GM12878 (cell line): ENCODE measurements at regions not wholly inside any gene's neighbourhood (a gene's known extent, or its start where the extent isn't known, plus 50 kb on each side); places are given as distances from the start of the nearest gene placed in this dataset.
A peak's percentile ranks its signal among the peaks of the same experiment; 100 is the strongest.

Source experiments
- ATAC-seq: fragments of 200-7000 bp; cut with Tn5 transposase; 3 replicates; pipeline ENCODE4 v1.9.1; 2020; ENCODE audit warnings: mild to moderate bottlenecking, moderate library complexity
- BruUV-seq: library from RNA; stranded (reverse); fragments of 400-500 nt; replicated peaks from 2 replicates; lab custom pipeline; 2021; lab: Mats Ljungman, UMichigan
- CTCF ChIA-PET: fragments of 300-600 bp; sonication (Branson Sonifier 250); formaldehyde crosslinking; extraction: SDS; loops from one replicate; lab custom pipeline; 2021; ENCODE audit warnings: inconsistent platforms; lab: Yijun Ruan, JAX
- POLR2A ChIA-PET: fragments of 350-600 bp; formaldehyde crosslinking; extraction: SDS; loops from one replicate; lab custom pipeline; 2021; ENCODE audit warnings: inconsistent platforms; lab: Charles Lee
- RAD21 ChIA-PET: fragments of 300-600 bp; sonication (Branson Sonifier 250); formaldehyde crosslinking; loops from one replicate; lab custom pipeline; 2023; ENCODE audit warnings: antibody characterized with exemption; ENCODE audit not compliant: unreplicated experiment; lab: Charles Lee
- SMC1A ChIA-PET: fragments of 300-600 bp; sonication (Branson Sonifier 250); formaldehyde crosslinking; loops from one replicate; lab custom pipeline; 2023; ENCODE audit not compliant: unreplicated experiment, uncharacterized antibody; lab: Charles Lee
- DNase-seq: peaks from one replicate; pipeline ENCODE4 v3.0.0-alpha.2; 2011; ENCODE audit warnings: low read depth, low spot score
- FAIRE-seq: peaks from 3 replicates; lab custom pipeline; 2011; peaks lifted over from hg19 to GRCh38; lab: Jason Lieb, UNC
- H2AFZ ChIP-seq: 2 replicates; pipeline ENCODE4 v1.6.0; 2011; ENCODE audit warnings: low read depth, low read length, control low read depth; ENCODE audit not compliant: control insufficient read depth
- H3K27ac ChIP-seq: 2 replicates; pipeline ENCODE4 v1.5.1; 2011; ENCODE audit warnings: control low read depth; ENCODE audit not compliant: control insufficient read depth, insufficient read depth
- H3K27me3 ChIP-seq, 2 experiments: replicated peaks in 1 of 2; 2 replicates each; pipeline versions ENCODE4 v1.6.0 to v1.6.1; 2011; ENCODE audit warnings: low read length in 1 of 2; ENCODE audit not compliant: control insufficient read depth in 2 of 2, insufficient read depth in 2 of 2
- H3K36me3 ChIP-seq, 2 experiments: 2 replicates each; pipeline ENCODE4 v1.5.1; 2011; ENCODE audit warnings: low read length in 1 of 2; ENCODE audit not compliant: control insufficient read depth in 2 of 2, insufficient read depth in 2 of 2
- H3K4me1 ChIP-seq: 2 replicates; pipeline ENCODE4 v1.6.1; 2011; ENCODE audit warnings: mild to moderate bottlenecking, low read length, moderate library complexity, mixed read lengths; ENCODE audit not compliant: control insufficient read depth, insufficient read depth
- H3K4me2 ChIP-seq: 2 replicates; pipeline ENCODE4 v1.6.0; 2011; ENCODE audit warnings: control low read depth; ENCODE audit not compliant: control insufficient read depth, insufficient read depth
- H3K4me3 ChIP-seq: fragments of 200-600 bp; sonication (generic); 2 replicates; pipeline ENCODE4 v1.5.1; 2016
- H3K79me2 ChIP-seq: 2 replicates; pipeline ENCODE4 v1.6.0; 2011; ENCODE audit warnings: low read length; ENCODE audit not compliant: control insufficient read depth, insufficient read depth
- H3K9ac ChIP-seq: 2 replicates; pipeline ENCODE4 v1.8.0; 2011; ENCODE audit warnings: low read length, control low read depth, mixed read lengths; ENCODE audit not compliant: control insufficient read depth, insufficient read depth
- H3K9me3 ChIP-seq: replicated peaks from 3 replicates; pipeline ENCODE4 v1.5.1; 2011; ENCODE audit warnings: mild to moderate bottlenecking, low read length; ENCODE audit not compliant: control insufficient read depth, insufficient read depth
- H4K20me1 ChIP-seq: 2 replicates; pipeline ENCODE4 v1.6.0; 2011; ENCODE audit not compliant: control insufficient read depth, insufficient read depth
- BACH1 ChIP-seq: fragments of 450-650 bp; IDR thresholded peaks from 2 replicates; pipeline ENCODE4 v1.6.1; 2017; ENCODE audit warnings: mild to moderate bottlenecking, borderline replicate concordance
- BRCA1 ChIP-seq: IDR thresholded peaks from 2 replicates; pipeline ENCODE4 v1.6.1; 2011; ENCODE audit warnings: low read depth, low read length, improper control_type of control experiment
- CREM ChIP-seq: IDR thresholded peaks from 2 replicates; pipeline ENCODE4 v1.6.1; 2014; ENCODE audit warnings: antibody characterized with exemption, low read depth
- DPF2 ChIP-seq: fragments of 450-650 bp; IDR thresholded peaks from 2 replicates; pipeline ENCODE4 v1.6.1; 2017; ENCODE audit warnings: mild to moderate bottlenecking
- EGR1 ChIP-seq, 2 experiments: IDR thresholded peaks; 1 replicate in 1 of 2; 2 replicates in 1 of 2; pipeline ENCODE4 v1.6.1; 2011 to 2012; ENCODE audit warnings: low read depth in 2 of 2, low read length in 2 of 2, borderline replicate concordance in 1 of 2, mild to moderate bottlenecking in 1 of 2, moderate library complexity in 1 of 2
- FOXM1 ChIP-seq: IDR thresholded peaks from 2 replicates; pipeline ENCODE4 v1.6.1; 2012; ENCODE audit warnings: low read depth, mild to moderate bottlenecking, inconsistent platforms, low read length, moderate library complexity
- LARP7 ChIP-seq: fragments of 450-650 bp; IDR thresholded peaks from 2 replicates; pipeline ENCODE4 v1.6.1; 2017; ENCODE audit warnings: mild to moderate bottlenecking
- MTA3 ChIP-seq: IDR thresholded peaks from 2 replicates; pipeline ENCODE4 v1.6.1; 2012; ENCODE audit warnings: low read length, inconsistent platforms, borderline replicate concordance
- NFYB ChIP-seq: IDR thresholded peaks from 2 replicates; pipeline ENCODE4 v1.6.1; 2011; ENCODE audit warnings: low read depth, mild to moderate bottlenecking, low read length, improper control_type of control experiment, moderate library complexity; ENCODE audit not compliant: insufficient read depth
- NR2C1 ChIP-seq: fragments of 450-650 bp; IDR thresholded peaks from 2 replicates; pipeline ENCODE4 v1.6.1; 2017; ENCODE audit warnings: antibody characterized with exemption, mild to moderate bottlenecking, moderate library complexity
- PAX5 ChIP-seq: IDR thresholded peaks from 2 replicates; pipeline ENCODE4 v1.6.1; 2011; ENCODE audit warnings: low read depth, low read length, borderline replicate concordance
- SIN3A ChIP-seq: IDR thresholded peaks from 2 replicates; pipeline ENCODE4 v1.6.1; 2012; ENCODE audit warnings: low read depth, low read length, improper control_type of control experiment
- SIX5 ChIP-seq: IDR thresholded peaks from 2 replicates; pipeline ENCODE4 v1.6.1; 2011; ENCODE audit warnings: mild to moderate bottlenecking, low read depth, low read length, moderate library complexity; ENCODE audit not compliant: severe bottlenecking
- SMAD5 ChIP-seq: IDR thresholded peaks from 2 replicates; pipeline ENCODE4 v1.6.1; 2016; ENCODE audit warnings: antibody characterized with exemption, low read depth
- SREBF1 ChIP-seq: IDR thresholded peaks from 2 replicates; pipeline ENCODE4 v1.6.1; 2012; ENCODE audit warnings: mild to moderate bottlenecking, low read length
- TAF1 ChIP-seq: IDR thresholded peaks from 2 replicates; pipeline ENCODE4 v1.6.1; 2011; ENCODE audit warnings: mild to moderate bottlenecking, low read depth, low read length, borderline replicate concordance
- YY1 ChIP-seq: IDR thresholded peaks from 2 replicates; pipeline ENCODE4 v1.6.1; 2011; ENCODE audit warnings: low read depth, mild to moderate bottlenecking, low read length
- WGBS: methylation state at CpG from one replicate; pipeline ENCODE4 v1.1.6; 2016; ENCODE audit warnings: low lambda C conversion rate; ENCODE audit not compliant: insufficient replicate concordance, insufficient coverage; ENCODE audit errors: missing lambda C conversion rate; 5-methylcytosine and 5-hydroxymethylcytosine counted together
- in situ Hi-C: fragments of 300-500 bp; cut with MboI; formaldehyde crosslinking; loops from 9 replicates; pipeline ENCODE4 v1.14.3; 2018; ENCODE audit warnings: mixed read lengths
- intact Hi-C: fragments of 100-400 bp; cut with micrococcal nuclease; formaldehyde crosslinking; loops from one replicate; pipeline ENCODE4 v1.14.2; 2022; ENCODE audit not compliant: unreplicated experiment
- TF ChIP-seq, protein P1 (sequence below): IDR thresholded peaks from 2 replicates; pipeline ENCODE4 v1.6.1; 2011; ENCODE audit warnings: low read depth, mild to moderate bottlenecking, low read length, moderate library complexity, borderline replicate concordance; ENCODE audit errors: extremely low read depth

DNA sequence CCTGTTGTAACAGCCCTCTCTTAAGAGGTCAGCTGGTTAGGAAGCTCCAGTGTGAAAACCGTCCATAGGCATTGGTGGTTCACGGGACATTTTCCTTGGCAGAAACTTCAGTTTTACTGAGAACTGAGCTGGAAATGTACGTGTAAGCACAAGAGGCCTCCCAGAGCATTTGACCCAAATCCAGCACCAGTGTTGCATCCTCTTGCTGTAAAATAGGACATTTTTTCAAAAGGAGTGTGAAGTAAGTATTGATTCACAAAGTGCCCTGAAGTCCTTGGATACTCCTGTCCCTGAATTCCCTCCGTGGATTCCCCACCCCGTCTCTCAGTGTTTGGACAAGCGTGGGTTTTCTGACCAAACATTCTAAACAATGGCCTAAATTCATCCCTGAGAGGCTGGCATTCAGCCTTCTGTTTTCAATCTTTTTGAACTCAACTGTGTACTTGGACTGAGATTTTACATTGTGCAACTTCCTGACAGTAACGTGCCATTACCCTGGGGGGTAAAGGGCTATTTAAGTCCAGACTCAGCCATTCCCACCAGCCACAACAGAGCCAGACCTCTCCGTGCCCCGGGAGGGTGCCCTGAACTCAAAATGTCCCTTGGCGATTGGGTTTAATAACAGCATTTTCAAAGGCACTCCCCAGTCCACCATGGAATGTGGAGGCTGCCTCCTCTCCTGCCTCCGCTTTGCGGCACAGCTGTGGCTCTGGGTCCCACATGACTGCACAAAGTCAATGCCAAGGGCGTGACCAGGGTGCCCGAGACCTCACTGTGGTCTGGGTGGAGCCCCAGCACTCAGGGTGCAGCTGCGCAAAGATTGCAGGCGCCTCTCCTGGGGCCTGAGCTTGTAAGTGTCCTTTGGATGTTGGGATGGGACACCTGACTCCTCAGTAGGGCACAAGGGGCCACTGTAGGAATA, 92.7 kb upstream of the AFDN start:
- Histone ChIP-seq H3K4me3 (no peak overlapping the region), H3K27me3 (no peaks in the 10 kb centered on the region), H3K27ac (no peak overlapping the region), H3K9me3 (no peaks in the 10 kb centered on the region), H3K4me1 (no peaks in the 10 kb centered on the region), H4K20me1 (no peaks in the 10 kb centered on the region), H3K79me2 (no peaks in the 10 kb centered on the region), H3K4me2 (no peak overlapping the region), H3K9ac (no peak overlapping the region), H2AFZ (no peak overlapping the region), H3K36me3 (no peaks in the 10 kb centered on the region)
- in situ Hi-C loops (no loop called here), intact Hi-C loops (no loop called here)
- ATAC-seq (peak; percentile 74), DNase-seq (no peak), FAIRE-seq (no peak)
- WGBS: 11% methylated on average over 16 of the region's 16 CpGs
- SMC1A ChIA-PET: no interaction called here
- BruUV-seq: no TSS peak
- RAD21 ChIA-PET: no interaction called here
- TF ChIP-seq TAF1 (no peak), CREM (no peak), MTA3 (no peak), BRCA1 (no peak)
- POLR2A ChIA-PET: no interaction called here
- CTCF ChIA-PET: no interaction called here

DNA sequence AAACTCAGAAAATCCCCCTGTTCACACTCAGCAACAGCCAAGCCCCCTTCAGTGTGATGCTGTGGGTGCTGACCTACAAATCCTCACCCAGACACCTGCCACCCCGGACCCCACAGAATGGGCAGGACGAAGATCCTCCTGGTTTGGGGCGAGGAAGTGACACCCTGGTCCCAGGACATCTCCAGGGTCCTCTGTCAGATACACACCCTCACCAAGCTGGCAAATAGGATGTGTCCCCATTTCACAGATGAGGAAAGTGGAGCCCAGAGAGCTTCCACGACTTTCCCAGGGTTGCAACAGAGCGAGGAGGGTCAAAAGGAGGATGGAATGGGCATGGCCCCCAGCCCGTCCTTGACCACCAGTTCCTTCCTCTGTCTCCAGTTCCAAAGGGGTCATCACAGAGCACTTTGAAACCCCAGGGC, 92.0 kb upstream of the AFDN start:
- 32% methylated on average over 6 of the region's 6 CpGs for WGBS

More for the DNA sequence above, 92.0 kb upstream of the AFDN start:
- no peaks in the 10 kb centered on the region for H3K9me3 ChIP-seq
- BruUV-seq: no TSS peak
- no peak for ATAC-seq
- H3K79me2 ChIP-seq: no peaks in the 10 kb centered on the region
- FAIRE-seq: no peak
- no peak for DNase-seq
- no peaks in the 10 kb centered on the region for H3K4me1 ChIP-seq
- intact Hi-C loops (no loop called here), in situ Hi-C loops (no loop called here)
- CTCF ChIA-PET: no interaction called here
- no peak overlapping the region for H3K9ac ChIP-seq
- no peaks in the 10 kb centered on the region for H3K27me3 ChIP-seq
- no peak overlapping the region for H3K4me2 ChIP-seq
- SMC1A ChIA-PET: no interaction called here
- no peak overlapping the region for H3K27ac ChIP-seq
- no peaks in the 10 kb centered on the region for H3K36me3 ChIP-seq
- H4K20me1 ChIP-seq: no peaks in the 10 kb centered on the region
- no peak for TF ChIP-seq NR2C1
- TF ChIP-seq DPF2: no peak
- no peak for TF ChIP-seq SMAD5
- no peak for TF ChIP-seq SREBF1
- no peak for TF ChIP-seq LARP7
- no peak for TF ChIP-seq YY1
- no peak for TF ChIP-seq SIX5
- TF ChIP-seq NFYB: no peak
- TF ChIP-seq BACH1: no peak
- no peak for TF ChIP-seq EGR1 (IDR thresholded peaks at IDR 0.05; ENCODE audit: borderline replicate concordance in 1 of 2, low read depth in 2 of 2, low read length in 2 of 2)
- no peak for TF ChIP-seq FOXM1
- no peak for TF ChIP-seq SIN3A
- TF ChIP-seq, protein P1, sequence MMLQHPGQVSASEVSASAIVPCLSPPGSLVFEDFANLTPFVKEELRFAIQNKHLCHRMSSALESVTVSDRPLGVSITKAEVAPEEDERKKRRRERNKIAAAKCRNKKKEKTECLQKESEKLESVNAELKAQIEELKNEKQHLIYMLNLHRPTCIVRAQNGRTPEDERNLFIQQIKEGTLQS: no peak
- TF ChIP-seq PAX5: no peak
- RAD21 ChIA-PET: no interaction called here
- H3K4me3 ChIP-seq: no peak overlapping the region
- POLR2A ChIA-PET: no interaction called here
- H2AFZ ChIP-seq: no peak overlapping the region
